NCI-H345 (cell line): ENCODE measurements at regions not wholly inside any gene's neighbourhood (a gene's known extent, or its start where the extent isn't known, plus 50 kb on each side); places are given as distances from the start of the nearest gene placed in this dataset.
"Not testable (repeated sequence)": the region's sequence is repeated elsewhere in the genome, so short reads cannot be mapped to it uniquely, and the experiment has no call there.

Experiments
- DNase-seq: peaks from one replicate; lab custom pipeline; 2025; lab: John Stamatoyannopoulos, UW

DNA sequence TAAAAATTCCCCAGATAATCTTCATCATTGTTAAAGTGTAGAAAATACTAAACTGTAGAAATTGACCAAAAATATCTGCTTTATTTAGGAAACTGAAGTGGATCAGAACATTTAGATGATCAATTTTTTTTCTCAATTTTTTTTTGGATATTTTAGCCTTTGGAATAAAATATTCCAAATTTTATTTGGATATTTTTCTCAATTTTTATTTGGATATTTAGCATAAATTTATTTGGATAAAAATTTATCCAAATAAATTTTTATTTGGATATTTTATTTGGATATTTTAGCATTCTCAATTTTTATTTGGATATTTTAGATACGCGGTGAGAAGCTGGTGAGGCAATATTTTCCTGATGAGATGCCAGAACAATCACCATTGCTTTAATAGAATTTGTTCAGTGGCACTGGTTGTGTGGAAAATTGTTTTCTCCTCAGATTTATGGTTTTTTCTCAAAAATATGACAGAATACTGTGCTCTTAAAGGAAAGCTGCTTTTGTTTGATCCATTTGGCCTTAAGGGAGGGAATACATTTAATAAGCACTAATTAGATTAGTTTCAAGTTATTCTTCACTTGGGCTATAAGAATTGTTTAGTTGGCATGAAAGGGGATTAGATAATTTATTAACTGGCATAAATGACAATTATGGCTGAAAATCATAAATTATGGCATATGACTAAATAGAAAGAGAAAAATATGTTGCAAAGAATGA is 470.1 kb downstream of the MFSD1 start:
- no peak for DNase-seq

DNA sequence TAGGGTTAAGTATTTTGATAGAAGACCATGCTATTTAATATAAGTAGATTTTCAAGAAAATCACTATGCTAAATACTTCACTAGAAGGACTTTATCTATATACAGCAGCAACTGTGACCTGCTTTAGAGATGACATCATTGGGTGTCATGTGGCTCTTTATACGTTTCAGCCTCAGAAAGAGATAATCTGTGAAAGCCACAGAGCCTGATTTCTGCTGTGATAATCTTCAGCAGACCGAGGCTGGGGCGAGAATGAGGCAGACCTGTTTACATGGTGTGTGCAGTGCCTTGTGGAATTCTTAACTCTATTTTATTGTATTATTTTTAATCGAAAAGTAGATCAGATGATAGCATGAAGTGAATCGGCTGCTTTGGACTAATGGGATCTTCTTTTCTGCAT is 471.2 kb downstream of the MFSD1 start:
- DNase-seq = no peak

DNA sequence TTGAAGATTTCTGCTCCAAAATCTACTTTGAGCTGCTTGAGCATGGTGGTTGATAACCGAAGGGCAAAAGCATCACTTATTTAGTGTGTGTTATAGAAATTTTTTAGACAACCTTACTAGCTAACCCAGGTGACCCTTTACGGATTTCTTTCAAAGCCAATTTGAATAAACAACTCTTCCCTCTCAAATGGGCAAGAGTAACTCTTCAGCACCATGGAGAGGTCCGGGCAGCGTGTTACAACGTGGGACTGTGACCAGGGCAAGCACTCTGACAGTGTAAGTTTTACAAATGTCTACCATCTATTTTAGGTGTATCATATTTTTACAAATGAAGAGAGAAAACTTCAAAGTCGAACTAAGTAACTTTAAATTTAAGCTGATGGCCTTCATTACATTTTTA is 471.8 kb downstream of the MFSD1 start:
- no peak for DNase-seq

- DNase-seq = no peak
Measured at GRCh38 chr3:159275741-159276140, 473.9 kb downstream of the MFSD1 start.

DNA sequence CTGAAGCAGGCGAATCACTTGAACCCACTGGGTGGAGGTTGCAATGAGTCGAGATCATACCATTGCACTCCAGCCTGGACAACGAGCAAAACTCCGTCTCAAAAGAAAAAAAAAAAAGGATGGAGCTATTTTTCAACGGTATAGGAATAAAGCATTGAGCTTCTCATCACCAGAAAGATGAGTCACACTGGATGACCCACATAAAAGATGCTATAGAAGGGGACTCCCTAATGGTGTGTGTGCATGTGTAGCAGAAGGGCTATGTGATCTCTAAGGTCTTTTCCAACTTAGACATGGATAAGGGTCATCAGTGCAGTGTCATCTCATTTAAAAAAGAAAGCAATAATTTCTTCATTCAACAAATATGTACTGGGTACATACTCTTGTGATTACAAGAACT is 476.0 kb downstream of the MFSD1 start:
- no peak for DNase-seq

DNA sequence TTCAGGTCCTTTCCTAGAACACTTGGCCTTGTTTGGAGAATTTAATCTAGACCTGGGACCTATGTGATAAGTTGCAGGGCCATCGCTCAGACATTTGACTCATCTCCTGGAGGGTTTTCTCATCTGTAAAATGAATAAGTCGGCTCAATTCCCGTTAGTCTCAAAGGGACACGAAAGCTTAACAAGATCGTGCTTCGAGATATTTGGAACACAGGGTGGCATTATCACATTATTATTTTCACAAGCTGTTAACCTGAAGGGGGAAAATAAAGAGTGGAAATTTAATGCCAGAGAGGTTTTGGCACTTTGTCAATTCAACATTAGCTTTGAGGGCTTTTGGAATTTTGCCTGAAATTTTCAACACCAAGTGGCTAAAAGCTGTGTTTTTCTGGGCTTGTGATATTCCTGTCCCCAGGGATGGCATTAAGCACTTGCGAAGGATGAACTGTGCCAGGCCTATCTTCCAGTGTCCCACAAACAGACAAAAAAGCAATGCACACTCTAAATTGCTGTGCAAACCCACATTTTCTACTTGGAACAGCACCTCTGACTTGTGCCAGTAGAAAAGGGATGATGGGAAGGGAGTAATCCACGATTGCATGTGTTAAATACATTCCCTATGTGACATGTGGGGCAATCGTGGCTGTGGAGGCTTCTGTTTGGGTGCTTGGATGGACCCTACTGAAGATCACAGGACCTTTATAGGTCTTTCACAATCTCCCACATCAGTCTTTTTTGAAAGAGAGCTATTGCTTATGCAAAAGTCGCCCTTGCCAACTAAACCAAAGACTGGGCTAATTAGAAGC is 478.7 kb downstream of the MFSD1 start:
- DNase-seq = peak; percentile 70

GRCh38 chr3:159293493-159293892 is 491.6 kb downstream of the MFSD1 start:
- no peak for DNase-seq

- DNase-seq = no peak
Measured at GRCh38 chr3:159301961-159302360, 500.1 kb downstream of the MFSD1 start.

DNA sequence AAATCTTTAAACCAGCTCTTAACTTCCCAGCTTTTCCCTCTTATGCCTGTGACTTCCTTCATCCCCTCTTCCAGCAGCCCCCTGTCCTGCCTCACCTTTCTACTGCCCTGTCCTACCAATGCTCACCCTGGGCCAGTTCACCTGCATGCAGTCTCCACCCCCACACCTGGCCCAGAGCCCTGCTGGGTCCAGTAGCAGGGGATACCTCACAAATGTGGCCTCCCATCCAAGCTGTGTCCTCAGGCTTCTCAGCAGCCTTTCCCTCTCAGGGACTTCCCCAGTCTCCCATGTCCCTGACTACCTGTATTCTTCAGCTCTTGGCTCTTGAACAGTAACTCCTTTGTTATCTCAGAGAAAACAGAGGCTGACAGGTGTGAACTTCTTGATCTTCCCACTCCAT is 503.2 kb downstream of the MFSD1 start:
- DNase-seq = no peak

- not testable (repeated sequence) for DNase-seq
Measured at GRCh38 chr3:159316706-159317105, 514.9 kb downstream of the MFSD1 start.

DNA sequence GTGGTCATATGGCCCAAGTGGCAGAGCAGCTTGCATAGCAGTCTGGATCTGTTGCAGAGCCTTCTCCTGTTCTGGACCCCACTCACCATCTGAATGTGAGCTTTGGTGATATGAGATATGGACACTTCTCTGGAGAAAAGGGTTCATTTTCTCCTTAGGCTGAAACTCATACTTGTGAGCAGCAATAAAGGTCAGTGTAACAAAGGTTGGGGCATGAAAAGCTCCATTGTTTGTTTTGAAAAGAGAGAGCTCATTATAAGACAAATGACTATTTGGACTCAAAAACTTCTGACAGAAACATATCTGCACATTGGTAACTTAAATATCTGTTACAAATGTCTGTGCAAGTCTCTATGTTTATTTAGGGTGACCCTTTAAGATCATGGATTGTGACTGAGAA is 517.3 kb downstream of the MFSD1 start:
- no peak for DNase-seq

- DNase-seq = no peak
Measured at GRCh38 chr3:159322322-159322939, 520.6 kb downstream of the MFSD1 start.

GRCh38 chr3:159323848-159324247 is 522.0 kb downstream of the MFSD1 start:
- DNase-seq = no peak

DNA sequence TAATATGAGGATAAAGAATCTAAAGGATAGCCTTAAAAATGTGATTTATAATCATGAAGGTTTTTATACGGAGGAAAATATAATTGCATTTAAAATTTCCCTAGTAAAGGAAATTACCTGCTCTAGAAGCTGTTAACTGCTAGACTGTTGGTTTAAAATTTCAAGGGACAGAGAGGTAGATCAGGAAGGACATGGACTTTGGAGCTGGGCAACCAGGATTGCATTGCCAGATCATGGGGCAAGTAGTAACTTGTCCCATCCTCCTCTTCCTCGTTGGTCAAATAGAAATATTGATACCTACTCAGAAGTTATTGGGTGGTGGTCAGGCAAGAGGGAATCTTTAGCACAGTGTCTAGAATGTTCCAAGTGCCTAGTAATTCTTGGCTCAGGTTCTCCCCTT is 525.1 kb downstream of the MFSD1 start:
- no peak for DNase-seq

DNA sequence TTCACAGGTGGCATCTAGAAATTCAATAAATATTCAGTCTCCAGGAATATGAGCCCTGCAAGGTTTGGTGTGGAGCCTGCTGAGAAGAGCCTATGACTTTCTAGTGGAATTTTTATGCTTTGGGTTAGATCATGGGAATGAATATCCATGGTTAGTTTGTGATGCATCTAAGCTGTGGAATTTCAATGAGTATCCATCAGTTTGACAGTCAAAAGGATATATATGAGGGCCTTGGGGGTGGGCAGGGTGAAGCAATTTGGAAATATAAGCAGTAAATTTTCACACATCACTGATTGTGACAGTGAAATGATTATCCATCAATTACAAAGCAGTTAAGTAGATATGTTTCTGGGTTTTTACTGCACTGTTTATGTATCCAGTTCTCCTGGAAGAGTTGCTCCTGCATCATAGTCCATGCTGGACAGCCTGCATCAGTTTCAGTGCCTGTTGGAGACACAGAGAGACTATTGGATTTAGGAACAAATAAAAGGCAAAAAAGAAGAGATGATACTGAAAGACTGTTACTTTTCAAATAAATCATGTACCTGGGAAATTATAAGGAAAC is 530.8 kb downstream of the MFSD1 start:
- no peak for DNase-seq

- DNase-seq = no peak
Measured at GRCh38 chr3:159339131-159339530, 537.3 kb downstream of the MFSD1 start.

DNA sequence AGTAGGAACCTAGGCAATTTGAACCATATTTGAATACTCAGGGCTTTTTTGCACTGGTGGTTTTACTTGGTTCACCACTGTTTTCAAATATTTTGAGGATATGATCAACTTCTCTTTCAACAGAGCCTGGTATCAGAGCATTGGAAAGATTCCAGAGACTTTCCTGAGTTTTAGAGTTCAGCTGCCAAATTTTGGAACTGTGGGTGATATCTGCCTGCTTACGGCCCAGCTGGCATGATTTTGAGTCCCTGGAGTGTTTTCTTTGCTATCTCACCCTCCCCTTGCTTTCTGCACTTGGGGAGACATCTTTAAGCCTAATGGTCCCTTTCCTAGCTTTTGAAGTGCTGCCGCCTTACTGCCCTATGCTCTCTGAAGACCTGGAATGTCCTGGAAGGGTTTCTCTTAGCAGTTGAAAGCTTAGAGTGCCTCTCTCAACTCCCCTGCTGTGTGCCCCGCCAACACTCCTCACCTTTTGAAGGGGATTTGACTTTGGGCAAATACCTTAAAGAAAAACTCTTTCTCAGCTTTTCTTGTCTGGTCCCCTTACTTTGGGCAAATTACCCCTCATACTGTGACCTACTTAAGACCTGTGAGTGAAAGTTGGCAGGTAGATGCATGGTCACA is 539.1 kb downstream of the MFSD1 start:
- no peak for DNase-seq

GRCh38 chr3:159346271-159346903 is 544.5 kb downstream of the MFSD1 start:
- no peak for DNase-seq

DNA sequence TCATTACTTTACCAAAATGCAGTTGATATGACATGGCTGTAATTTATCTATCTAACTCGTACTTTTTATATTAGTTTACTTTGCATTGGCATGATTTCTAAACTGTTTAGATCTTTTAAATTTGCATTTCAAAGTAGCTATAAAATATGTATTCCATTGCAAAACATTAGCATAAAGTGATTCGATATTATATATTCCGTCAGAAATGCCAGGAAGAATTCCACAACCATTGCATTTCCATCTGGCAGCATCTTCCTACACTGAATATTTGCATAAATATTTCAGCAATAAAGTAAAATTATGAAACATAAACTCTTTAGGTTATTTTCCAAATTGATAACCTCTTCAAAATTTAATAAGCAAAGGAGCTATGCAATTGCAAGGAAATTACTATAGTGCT is 546.6 kb downstream of the MFSD1 start:
- DNase-seq = no peak

GRCh38 chr3:159356606-159357005 is 554.8 kb downstream of the MFSD1 start:
- DNase-seq = no peak

DNA sequence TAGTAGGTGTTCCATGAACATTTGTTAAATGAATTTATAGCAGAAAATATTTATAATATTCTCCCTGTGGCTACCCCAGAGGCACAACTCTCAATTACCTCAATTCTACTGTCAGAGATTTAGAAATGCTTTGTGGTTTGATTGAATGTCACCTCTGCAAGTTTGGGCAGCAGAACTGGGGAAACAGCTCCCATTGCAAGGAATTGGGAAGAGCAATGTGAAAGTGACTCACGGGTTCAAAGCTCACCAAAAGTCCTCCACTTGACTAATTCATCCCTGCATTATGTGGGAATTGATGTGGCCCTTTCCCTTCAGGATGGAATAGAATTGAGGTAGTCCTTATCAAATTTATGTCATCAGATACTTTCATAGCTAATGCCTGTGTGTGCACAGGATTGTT is 562.7 kb downstream of the MFSD1 start:
- DNase-seq = no peak

DNA sequence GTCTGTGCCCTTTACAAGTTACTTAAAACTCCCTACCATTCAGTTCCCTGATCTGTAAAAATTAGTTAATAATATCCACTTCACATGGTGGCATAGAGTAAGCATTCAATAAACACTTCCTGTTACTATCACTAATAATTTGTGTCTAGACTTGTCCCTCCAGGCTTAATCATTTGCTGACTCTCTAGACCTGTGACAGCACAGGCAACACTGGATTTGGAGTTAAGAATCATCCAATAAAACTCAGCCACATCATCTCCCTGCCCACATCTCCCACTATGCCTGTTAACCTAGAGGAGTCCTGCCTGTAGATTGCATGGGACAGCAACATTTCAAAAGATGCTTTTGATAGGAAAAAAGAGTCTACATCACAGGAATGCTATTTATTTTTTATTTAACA is 564.6 kb downstream of the MFSD1 start:
- no peak for DNase-seq
